OCI-LY3 (cell line): ENCODE measurements at regions not wholly inside any gene's neighbourhood (a gene's known extent, or its start where the extent isn't known, plus 50 kb on each side); places are given as distances from the start of the nearest gene placed in this dataset.

Source experiments
- EZH2phosphoT487 ChIP-seq: fragments of 200-600 bp; shearing (Covaris generic); IDR thresholded peaks from 2 replicates; pipeline ENCODE4 v1.6.1; 2018; ENCODE audit warnings: antibody characterized with exemption, mixed run types, low read depth
- TF ChIP-seq, protein P1 (sequence below): fragments of 200-600, 300-600 bp; sonication (generic); IDR thresholded peaks from 2 replicates; pipeline ENCODE4 v1.5.1; 2014; ENCODE audit warnings: antibody characterized with exemption, low read length, low read depth

DNA sequence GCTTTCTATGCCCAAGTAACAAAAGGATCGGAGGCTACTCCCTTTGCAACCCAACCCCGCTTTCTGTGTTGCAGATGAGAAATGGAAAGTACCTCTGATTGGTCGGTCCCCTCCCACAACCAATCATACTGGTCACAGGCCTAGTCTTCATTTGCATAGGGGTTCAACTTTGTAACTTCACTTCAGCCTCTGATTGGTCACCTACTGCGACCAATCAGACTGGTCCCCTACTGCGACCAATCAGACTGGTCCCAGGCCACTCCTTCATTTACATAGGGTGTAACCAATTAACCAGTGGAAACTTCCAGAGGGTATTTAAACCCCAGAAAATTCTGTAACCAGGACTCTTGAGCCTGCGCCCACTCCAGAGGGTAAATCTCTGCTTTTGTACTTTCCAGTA lies 906.4 kb upstream of the TMEM132C start:
- TF ChIP-seq EZH2phosphoT487 = no peak
- TF ChIP-seq, protein P1, sequence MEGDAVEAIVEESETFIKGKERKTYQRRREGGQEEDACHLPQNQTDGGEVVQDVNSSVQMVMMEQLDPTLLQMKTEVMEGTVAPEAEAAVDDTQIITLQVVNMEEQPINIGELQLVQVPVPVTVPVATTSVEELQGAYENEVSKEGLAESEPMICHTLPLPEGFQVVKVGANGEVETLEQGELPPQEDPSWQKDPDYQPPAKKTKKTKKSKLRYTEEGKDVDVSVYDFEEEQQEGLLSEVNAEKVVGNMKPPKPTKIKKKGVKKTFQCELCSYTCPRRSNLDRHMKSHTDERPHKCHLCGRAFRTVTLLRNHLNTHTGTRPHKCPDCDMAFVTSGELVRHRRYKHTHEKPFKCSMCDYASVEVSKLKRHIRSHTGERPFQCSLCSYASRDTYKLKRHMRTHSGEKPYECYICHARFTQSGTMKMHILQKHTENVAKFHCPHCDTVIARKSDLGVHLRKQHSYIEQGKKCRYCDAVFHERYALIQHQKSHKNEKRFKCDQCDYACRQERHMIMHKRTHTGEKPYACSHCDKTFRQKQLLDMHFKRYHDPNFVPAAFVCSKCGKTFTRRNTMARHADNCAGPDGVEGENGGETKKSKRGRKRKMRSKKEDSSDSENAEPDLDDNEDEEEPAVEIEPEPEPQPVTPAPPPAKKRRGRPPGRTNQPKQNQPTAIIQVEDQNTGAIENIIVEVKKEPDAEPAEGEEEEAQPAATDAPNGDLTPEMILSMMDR = no peak
